Stimulated activated memory B cell treated with anti-CD40 and anti-IgM and Interleukin-4, amounts not matched to agents 10 μg/mL and 1 μg/mL and 100 μg/mL, for 72 hours (primary cell): ENCODE measurements at regions not wholly inside any gene's neighbourhood (a gene's known extent, or its start where the extent isn't known, plus 50 kb on each side); places are given as distances from the start of the nearest gene placed in this dataset.

Experiments
- ATAC-seq: fragments of 150-1000 bp; cut with Tn5 transposase; 2 replicates; pipeline ENCODE4 v1.10.0; 2021
- H3K27ac Mint-ChIP-seq: one replicate; pipeline ENCODE4 v1.8.0; 2022; ENCODE audit warnings: mild to moderate bottlenecking, mixed read lengths
- H3K27me3 Mint-ChIP-seq: one replicate; pipeline ENCODE4 v1.8.0; 2022; ENCODE audit warnings: mixed read lengths
- H3K36me3 Mint-ChIP-seq: one replicate; pipeline ENCODE4 v1.8.0; 2022; ENCODE audit warnings: mixed read lengths
- H3K4me1 Mint-ChIP-seq: one replicate; pipeline ENCODE4 v1.8.0; 2022; ENCODE audit warnings: mixed read lengths
- H3K4me3 Mint-ChIP-seq: one replicate; pipeline ENCODE4 v1.8.0; 2022; ENCODE audit warnings: mild to moderate bottlenecking, moderate library complexity, mixed read lengths
- H3K9me3 Mint-ChIP-seq: one replicate; pipeline ENCODE4 v1.8.0; 2022; ENCODE audit warnings: mixed read lengths

DNA sequence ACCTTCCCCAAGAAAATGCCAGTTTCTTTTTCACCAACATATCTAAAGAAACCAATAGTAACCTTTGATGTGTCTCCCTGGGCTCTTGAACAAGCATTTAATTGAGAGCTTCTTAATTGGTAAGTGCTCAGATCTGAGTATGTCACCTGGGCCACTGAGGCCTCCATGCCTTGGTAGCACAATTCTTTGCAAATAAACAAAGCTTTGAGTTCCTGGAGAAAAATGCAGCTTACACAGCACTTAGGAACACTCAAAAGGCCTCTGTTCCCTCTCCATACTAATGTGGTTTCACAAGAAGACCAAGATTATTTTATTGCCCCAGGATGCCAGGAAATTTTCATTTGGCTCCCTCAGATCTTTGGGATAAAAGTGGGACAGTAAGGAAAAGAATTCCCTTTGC lies 217.6 kb upstream of the CEP162 start:
- H3K36me3 Mint-ChIP-seq, result no peaks in the 10 kb centered on the region
- no peaks in the 10 kb centered on the region for H3K27me3 Mint-ChIP-seq
- H3K4me3 Mint-ChIP-seq, result no peak overlapping the region
- no peaks in the 10 kb centered on the region for H3K4me1 Mint-ChIP-seq
- ATAC-seq, result no peak
- H3K9me3 Mint-ChIP-seq, result peaks cover 4% of the 10 kb centered on the region
- H3K27ac Mint-ChIP-seq, result no peak overlapping the region

DNA sequence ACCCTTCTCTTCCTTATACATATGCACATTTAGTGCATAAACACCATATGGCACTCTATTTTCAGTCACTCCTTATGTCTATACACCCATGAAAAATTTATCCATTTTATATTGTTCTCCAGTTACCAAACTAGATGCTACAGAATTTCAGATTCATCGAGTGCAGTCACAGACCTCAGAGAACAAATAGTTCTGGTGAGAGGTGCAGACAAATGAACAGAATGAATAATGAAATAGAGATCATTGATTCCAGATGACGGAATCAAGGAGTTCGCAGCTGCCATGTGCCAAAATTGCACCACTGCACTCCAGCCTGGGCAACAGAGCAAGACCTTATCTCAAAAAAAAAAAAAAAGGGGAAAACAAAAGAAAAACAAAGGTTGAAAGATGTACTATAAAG lies 214.8 kb upstream of the CEP162 start:
- no peak overlapping the region for H3K4me3 Mint-ChIP-seq
- H3K9me3 Mint-ChIP-seq, result peaks cover 4% of the 10 kb centered on the region
- H3K4me1 Mint-ChIP-seq, result no peaks in the 10 kb centered on the region
- H3K27me3 Mint-ChIP-seq, result no peaks in the 10 kb centered on the region
- H3K27ac Mint-ChIP-seq, result no peak overlapping the region
- ATAC-seq, result no peak
- H3K36me3 Mint-ChIP-seq, result no peaks in the 10 kb centered on the region

DNA sequence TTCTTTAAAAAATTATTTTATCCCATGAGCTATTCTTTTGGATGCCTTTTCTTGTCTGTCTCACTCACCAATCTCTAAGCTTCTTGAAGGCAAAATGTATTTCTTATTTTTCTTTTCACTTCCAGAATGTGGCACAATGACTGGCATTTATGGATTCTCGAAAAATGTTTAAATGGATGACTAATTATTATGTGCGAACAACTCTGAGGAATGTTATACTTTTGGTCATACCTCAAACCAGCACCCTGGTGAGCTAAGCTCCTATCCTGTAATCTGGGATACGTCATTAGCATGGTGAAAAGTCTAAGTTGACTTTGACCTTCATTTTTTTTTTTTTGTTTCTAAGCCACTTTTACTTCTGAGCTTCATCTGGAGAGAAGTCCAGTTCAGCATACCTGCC lies 214.0 kb upstream of the CEP162 start:
- peaks cover 4% of the 10 kb centered on the region for H3K9me3 Mint-ChIP-seq
- no peak for ATAC-seq
- no peak overlapping the region for H3K4me3 Mint-ChIP-seq
- H3K4me1 Mint-ChIP-seq, result no peaks in the 10 kb centered on the region
- H3K36me3 Mint-ChIP-seq, result no peaks in the 10 kb centered on the region
- H3K27me3 Mint-ChIP-seq, result no peaks in the 10 kb centered on the region
- no peak overlapping the region for H3K27ac Mint-ChIP-seq

DNA sequence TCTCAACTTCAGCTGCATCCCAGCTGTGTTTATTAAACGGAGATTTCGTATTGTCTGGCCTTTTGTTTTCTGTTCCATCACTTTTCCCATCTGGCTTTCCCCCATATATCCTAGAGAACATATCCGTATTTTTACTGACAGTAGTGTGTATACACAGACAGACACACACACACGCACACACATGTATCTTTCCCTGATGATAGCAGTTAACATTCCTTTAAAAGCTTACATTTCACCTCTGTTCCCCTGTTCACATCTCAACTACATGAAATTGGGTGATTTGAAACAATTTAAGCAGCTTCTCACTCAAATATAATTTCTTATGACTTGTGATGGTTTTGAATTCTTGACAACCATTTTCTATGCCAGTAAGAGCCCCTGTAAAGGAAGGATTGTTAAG lies 207.1 kb upstream of the CEP162 start:
- H3K27ac Mint-ChIP-seq, result no peak overlapping the region
- peaks cover 2% of the 10 kb centered on the region for H3K9me3 Mint-ChIP-seq
- ATAC-seq, result no peak
- H3K27me3 Mint-ChIP-seq, result no peaks in the 10 kb centered on the region
- H3K36me3 Mint-ChIP-seq, result no peaks in the 10 kb centered on the region
- H3K4me1 Mint-ChIP-seq, result no peaks in the 10 kb centered on the region
- H3K4me3 Mint-ChIP-seq, result no peak overlapping the region

DNA sequence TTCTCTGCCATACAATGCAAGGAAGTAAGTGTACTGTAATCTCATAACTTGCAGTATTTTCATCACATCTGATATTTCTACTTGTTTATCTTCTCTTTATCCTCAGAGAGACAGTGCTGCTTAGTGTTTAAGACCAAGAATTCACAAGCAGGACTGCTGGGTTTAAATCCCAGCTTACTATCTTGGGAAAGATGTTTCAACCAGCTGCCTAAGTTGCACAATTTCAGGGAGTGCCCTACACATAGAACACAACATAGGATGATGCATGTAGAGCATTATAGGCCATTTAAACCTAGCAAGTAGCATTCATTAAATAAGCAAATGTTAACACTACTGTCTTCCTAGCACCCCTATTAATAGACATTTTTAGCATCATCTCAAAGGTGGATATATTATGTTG lies 205.2 kb upstream of the CEP162 start:
- no peak for ATAC-seq
- H3K9me3 Mint-ChIP-seq, result peaks cover 2% of the 10 kb centered on the region
- H3K27me3 Mint-ChIP-seq, result no peaks in the 10 kb centered on the region
- no peak overlapping the region for H3K4me3 Mint-ChIP-seq
- H3K4me1 Mint-ChIP-seq, result no peaks in the 10 kb centered on the region
- H3K36me3 Mint-ChIP-seq, result no peaks in the 10 kb centered on the region
- no peak overlapping the region for H3K27ac Mint-ChIP-seq

DNA sequence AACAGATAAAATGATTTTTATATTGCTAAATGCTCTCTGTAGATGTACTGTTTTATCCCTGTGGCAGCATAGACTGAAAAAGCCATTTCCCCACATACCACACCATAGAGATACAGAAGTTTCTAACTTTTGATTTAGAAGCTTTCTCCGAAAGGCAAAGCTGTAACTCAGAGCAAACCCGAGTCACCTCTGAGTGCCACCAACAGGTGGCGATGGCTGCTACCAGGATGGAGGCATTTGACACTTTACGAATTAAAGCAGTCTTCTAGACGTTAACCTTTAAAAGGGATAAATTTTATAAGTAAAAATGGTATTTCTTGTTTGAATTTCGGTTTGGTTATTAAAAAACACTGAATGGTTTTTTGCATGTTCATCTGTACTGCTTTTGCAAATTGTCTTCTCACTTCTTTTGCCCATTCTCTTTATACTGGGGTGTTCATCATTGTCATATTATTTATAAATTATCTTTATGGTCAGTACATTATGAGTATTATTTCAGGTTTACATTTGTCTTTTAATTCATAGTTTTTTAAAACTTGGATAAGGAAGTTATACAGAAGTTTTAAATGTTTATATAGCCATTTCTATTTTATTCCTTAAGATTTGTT lies 201.0 kb upstream of the CEP162 start:
- Mint-ChIP-seq H3K4me1 (no peaks in the 10 kb centered on the region), H3K9me3 (no peaks in the 10 kb centered on the region), H3K27ac (no peak overlapping the region), H3K4me3 (no peak overlapping the region), H3K27me3 (no peaks in the 10 kb centered on the region), H3K36me3 (no peaks in the 10 kb centered on the region)
- ATAC-seq, result no peak

DNA sequence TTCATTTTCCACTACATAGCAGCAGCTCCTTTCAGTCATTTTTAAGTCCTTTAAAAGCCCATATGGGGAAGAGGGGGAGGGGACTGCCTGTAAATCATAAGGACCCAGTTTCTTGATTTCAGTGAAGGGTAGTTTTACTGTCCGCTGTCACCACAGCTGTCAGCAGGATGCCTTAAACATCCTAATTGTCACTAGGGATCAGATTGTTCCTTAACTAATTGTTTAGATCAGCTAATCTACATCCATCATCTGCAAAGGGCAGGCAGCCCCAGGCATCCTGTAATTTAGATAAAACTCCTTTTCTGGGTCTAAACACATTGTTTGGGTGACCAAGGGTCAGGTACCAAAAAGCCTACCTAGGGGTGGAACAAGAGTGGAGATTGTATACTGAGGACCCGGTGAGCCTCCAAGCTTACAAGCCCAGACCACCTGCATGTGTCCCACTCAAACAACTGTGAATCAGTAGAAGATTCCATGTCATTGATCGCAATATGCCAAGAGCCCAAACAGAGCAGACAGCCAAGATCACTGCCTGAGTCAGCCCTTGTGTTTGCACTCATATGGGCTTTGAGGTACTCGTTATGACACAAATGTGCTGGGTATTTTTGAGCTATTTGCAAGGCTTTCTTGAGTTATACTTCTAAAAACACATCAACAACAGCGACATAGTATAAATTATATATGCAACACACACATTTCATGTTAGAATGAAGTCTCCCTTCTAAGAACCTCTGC lies 198.7 kb upstream of the CEP162 start:
- no peak for ATAC-seq
- H3K4me1 Mint-ChIP-seq, result no peaks in the 10 kb centered on the region
- H3K36me3 Mint-ChIP-seq, result no peaks in the 10 kb centered on the region
- no peak overlapping the region for H3K4me3 Mint-ChIP-seq
- H3K9me3 Mint-ChIP-seq, result no peaks in the 10 kb centered on the region
- no peaks in the 10 kb centered on the region for H3K27me3 Mint-ChIP-seq
- no peak overlapping the region for H3K27ac Mint-ChIP-seq

DNA sequence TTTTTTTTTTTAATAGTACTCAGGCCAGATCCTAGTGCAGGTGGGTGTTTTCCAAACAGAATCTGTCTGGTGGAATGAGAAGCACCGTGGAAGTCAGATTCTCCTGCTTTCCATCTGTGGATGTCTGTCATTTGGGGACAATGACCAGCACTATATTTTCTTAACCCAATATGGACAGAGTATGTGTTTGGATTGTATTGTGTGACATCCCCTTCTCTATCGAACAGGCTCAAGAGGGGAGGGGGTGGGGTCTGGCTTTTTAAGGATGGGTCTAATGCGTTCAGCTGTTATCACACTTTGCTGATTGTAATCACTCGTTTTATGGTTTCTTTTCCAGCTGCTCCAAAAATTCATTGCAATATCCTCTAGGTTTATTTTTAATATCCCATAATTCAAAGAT lies 197.5 kb upstream of the CEP162 start:
- no peak overlapping the region for H3K27ac Mint-ChIP-seq
- H3K4me1 Mint-ChIP-seq, result no peaks in the 10 kb centered on the region
- H3K27me3 Mint-ChIP-seq, result no peaks in the 10 kb centered on the region
- no peaks in the 10 kb centered on the region for H3K36me3 Mint-ChIP-seq
- no peaks in the 10 kb centered on the region for H3K9me3 Mint-ChIP-seq
- H3K4me3 Mint-ChIP-seq, result no peak overlapping the region
- ATAC-seq, result no peak

DNA sequence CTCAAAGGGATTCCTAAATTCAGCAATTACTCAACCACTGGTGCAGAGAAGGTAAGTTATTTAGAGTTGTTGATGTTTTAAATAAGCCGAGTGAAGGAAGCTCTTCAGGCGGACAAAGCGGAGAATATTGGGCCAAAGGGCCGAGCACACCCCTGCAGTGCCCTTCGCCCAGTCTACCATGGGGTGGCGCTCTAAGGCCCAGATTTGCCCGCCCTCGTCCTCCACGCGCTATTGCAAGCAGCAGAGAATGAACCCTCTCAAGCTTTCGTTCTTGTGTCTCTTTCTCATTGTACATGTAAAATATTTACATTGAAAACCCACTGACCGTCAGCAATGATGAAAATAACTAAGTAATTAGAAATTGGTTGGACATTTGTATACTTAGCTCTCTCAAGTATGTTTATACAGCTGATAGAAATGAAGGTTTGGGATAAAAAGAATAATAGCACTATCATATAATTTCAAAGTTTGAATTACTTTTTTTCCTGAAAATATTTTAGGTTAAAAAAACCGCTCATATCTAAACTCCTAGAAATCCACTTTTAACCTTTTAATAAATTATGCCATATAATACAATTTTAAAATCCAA lies 195.0 kb upstream of the CEP162 start:
- Mint-ChIP-seq H3K27me3 (no peaks in the 10 kb centered on the region), H3K4me1 (no peaks in the 10 kb centered on the region), H3K36me3 (no peaks in the 10 kb centered on the region), H3K9me3 (no peaks in the 10 kb centered on the region), H3K4me3 (no peak overlapping the region), H3K27ac (no peak overlapping the region)
- ATAC-seq, result no peak

DNA sequence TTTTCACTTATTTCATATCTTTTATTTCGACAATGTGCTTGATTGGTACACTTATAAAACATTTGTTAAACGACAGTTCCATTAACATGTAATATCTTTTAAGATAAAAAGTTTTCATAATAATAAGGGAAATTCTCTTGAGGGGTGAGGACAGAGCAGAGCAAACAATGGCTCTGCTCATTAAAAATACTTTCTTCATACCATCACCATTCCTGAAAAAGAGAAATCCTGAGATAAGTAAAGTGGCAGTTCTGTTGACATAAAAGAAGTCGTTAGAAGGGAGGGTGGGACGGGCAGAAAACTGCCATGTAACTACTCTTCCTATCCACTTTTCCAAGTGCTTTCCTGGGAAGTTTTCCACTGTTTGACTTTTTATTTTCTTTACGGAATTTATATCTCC lies 193.6 kb upstream of the CEP162 start:
- ATAC-seq, result no peak
- no peaks in the 10 kb centered on the region for H3K9me3 Mint-ChIP-seq
- no peak overlapping the region for H3K4me3 Mint-ChIP-seq
- no peaks in the 10 kb centered on the region for H3K4me1 Mint-ChIP-seq
- H3K36me3 Mint-ChIP-seq, result no peaks in the 10 kb centered on the region
- H3K27me3 Mint-ChIP-seq, result no peaks in the 10 kb centered on the region
- no peak overlapping the region for H3K27ac Mint-ChIP-seq

DNA sequence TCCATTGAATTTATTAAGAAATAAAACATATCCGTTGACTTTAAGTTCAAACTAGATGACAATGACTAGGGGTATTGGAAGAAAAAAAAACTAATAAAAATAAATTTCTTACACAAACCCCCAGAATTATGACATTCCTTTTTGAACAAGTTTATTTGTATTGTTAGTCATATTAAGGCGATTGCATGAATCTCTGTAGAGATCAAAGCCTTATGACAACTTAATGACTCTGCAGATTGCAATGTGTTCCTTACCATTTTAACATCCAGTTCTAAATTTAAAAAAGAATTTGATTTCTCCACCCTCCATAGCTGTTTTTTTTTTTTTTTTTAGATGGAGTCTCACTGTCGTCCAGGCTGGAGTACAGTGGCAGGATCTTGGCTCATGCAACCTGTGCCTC lies 189.8 kb upstream of the CEP162 start:
- Mint-ChIP-seq H3K27me3 (no peaks in the 10 kb centered on the region), H3K27ac (no peak overlapping the region), H3K36me3 (no peaks in the 10 kb centered on the region), H3K4me1 (no peaks in the 10 kb centered on the region), H3K4me3 (no peak overlapping the region), H3K9me3 (no peaks in the 10 kb centered on the region)
- no peak for ATAC-seq

DNA sequence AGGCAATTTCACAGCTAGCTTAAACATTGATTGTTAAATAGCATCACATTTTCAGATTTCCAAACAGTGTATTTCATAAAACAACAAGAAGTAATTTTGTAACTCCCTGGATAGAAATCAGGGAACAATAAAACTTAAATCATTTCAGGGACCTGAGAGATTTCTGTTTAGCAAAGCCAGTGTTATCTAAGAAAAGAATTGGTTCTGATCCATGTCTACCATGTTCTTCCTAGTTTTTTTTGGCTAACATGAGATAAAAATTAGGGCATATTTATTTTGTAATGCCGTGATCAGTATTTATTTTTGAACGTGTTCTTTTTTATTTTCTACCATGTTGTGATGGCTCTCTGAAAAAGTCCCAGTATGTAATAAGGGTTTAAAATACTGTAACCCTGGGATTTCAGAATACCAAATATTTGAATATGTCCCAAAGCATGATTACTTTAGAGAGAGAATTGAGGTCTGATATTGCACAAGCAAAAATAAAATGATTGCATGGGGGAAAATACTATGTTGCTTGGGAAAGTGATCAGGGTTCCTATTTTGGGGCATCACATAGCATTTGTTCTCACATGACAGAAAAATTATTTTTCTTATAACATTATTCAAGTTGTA lies 188.7 kb upstream of the CEP162 start:
- no peaks in the 10 kb centered on the region for H3K4me1 Mint-ChIP-seq
- H3K9me3 Mint-ChIP-seq, result no peaks in the 10 kb centered on the region
- H3K27ac Mint-ChIP-seq, result no peak overlapping the region
- H3K36me3 Mint-ChIP-seq, result no peaks in the 10 kb centered on the region
- ATAC-seq, result no peak
- H3K27me3 Mint-ChIP-seq, result no peaks in the 10 kb centered on the region
- H3K4me3 Mint-ChIP-seq, result no peak overlapping the region

DNA sequence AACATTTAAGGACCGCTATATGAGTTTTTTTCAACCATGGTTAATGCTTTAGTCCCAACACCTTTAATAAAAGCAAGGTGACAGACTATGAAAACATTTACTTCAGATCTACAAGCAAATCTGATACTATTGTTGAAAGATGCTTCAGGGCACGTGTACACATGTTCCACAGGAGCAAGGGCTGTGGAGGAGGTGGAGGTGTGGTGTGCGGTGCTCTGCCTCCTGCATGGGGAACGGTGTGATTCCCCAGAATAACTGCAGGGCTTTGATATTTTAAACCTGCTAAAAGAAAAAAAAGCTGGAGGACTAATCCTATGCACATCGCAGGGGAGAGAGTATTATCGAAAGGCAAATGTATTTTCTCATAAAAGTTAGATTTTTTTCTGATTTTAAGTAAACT lies 188.1 kb upstream of the CEP162 start:
- Mint-ChIP-seq H3K27ac (no peak overlapping the region), H3K9me3 (no peaks in the 10 kb centered on the region), H3K4me3 (no peak overlapping the region)

DNA sequence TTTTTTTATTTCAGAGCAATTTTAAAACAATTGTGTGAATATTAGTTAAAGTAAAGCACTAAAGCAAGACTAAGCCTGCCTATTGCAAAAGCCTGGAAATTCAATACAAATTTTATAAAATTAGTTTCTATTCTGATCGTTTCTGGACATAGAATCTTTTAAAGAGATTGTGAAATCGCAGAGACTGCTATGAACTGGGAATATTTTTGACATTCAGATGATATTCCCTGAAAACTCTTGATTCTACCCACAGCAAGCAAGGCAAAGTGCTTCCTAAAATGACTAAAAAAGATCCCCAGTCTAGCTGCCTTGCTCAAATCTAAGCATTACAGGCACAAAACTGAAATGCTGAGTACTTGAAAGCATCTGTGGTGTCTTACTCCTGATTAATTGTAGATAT lies 187.6 kb upstream of the CEP162 start:
- H3K9me3 Mint-ChIP-seq, result no peaks in the 10 kb centered on the region
- ATAC-seq, result no peak
- H3K36me3 Mint-ChIP-seq, result no peaks in the 10 kb centered on the region
- H3K4me3 Mint-ChIP-seq, result no peak overlapping the region
- H3K27me3 Mint-ChIP-seq, result no peaks in the 10 kb centered on the region
- H3K4me1 Mint-ChIP-seq, result no peaks in the 10 kb centered on the region
- H3K27ac Mint-ChIP-seq, result no peak overlapping the region

More for the DNA sequence above, 188.1 kb upstream of the CEP162 start:
- H3K36me3 Mint-ChIP-seq, result no peaks in the 10 kb centered on the region
- no peaks in the 10 kb centered on the region for H3K27me3 Mint-ChIP-seq
- H3K4me1 Mint-ChIP-seq, result no peaks in the 10 kb centered on the region
- ATAC-seq, result no peak

DNA sequence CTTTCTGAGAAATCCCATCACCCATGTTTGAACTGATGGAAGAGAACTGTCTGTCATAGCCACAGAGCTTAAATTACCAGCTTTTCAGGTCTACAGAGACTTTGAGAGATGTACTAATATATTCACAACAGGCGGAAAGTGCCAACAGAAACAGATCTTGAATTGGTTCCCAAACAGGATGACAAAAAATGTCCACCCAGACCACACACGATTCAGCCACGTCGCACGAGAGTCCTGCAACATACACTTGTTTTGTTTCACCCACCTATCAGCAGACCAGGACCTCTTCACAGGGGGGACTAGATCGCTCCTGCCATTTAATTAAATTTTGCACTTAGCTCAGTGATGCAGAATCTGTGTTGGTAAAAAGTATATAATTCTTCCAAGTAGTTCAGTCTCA lies 187.1 kb upstream of the CEP162 start:
- no peaks in the 10 kb centered on the region for H3K9me3 Mint-ChIP-seq
- no peaks in the 10 kb centered on the region for H3K4me1 Mint-ChIP-seq
- H3K4me3 Mint-ChIP-seq, result no peak overlapping the region
- H3K27me3 Mint-ChIP-seq, result no peaks in the 10 kb centered on the region
- no peak for ATAC-seq
- H3K27ac Mint-ChIP-seq, result no peak overlapping the region
- no peaks in the 10 kb centered on the region for H3K36me3 Mint-ChIP-seq

DNA sequence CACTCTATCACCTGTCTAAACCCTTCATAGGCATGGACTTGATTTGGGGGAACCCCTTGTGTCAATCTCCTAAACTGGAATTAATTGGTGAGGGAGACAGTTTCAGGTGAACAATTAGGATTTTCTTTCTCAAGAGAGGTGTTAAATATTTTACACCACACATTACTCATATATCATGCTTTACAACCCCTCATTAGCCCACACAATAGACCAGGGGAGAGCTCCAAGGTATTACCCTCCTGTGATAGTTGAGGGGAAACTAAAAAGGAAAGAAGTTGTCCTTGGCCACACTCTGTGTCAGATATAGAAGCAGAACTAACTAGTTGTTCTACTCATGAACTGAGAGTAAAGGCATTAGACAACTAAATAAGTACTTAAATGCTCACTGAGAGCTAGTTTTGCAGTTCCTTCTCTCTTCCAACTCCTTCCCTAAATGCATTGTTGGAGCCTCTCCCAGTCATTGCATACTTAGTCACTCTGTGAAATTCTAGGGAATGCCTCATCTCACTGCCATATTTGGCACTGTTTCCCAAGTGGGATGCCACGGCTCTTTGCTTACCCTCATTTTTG lies 183.7 kb upstream of the CEP162 start:
- Mint-ChIP-seq H3K4me3 (no peak overlapping the region), H3K9me3 (no peaks in the 10 kb centered on the region), H3K4me1 (no peaks in the 10 kb centered on the region), H3K36me3 (no peaks in the 10 kb centered on the region), H3K27me3 (no peaks in the 10 kb centered on the region), H3K27ac (no peak overlapping the region)
- no peak for ATAC-seq
